ENCODE measurements at regions not wholly inside any gene's neighbourhood (a gene's known extent, or its start where the extent isn't known, plus 50 kb on each side); places are given as distances from the start of the nearest gene placed in this dataset.

- CTCF ChIA-PET: no interaction called here
- peak overlapping the region; percentile 47 for H3K27ac ChIP-seq (ENCODE audit: low read depth, low read length, poor library complexity, severe bottlenecking)
- H3K4me1 ChIP-seq (ENCODE audit: insufficient read depth, low read length, poor library complexity, severe bottlenecking): no peaks in the 10 kb centered on the region
- intact Hi-C loops (cut with micrococcal nuclease; ENCODE audit: unreplicated experiment): no loop called here
- H3K27me3 ChIP-seq (replicated peaks; ENCODE audit: insufficient read depth, low read depth, low read length, poor library complexity): no peaks in the 10 kb centered on the region
- H3K36me3 ChIP-seq (ENCODE audit: insufficient read depth, low read length, poor library complexity, severe bottlenecking): no peaks in the 10 kb centered on the region
- TF ChIP-seq CTCF (conservative IDR thresholded peaks at IDR 0.05; ENCODE audit: low read depth, low read length) (no peak), EZH2 (IDR thresholded peaks at IDR 0.05; ENCODE audit: borderline replicate concordance, low read depth, low read length, poor library complexity, severe bottlenecking) (no peak)
- POLR2A ChIA-PET (ENCODE audit: low non-redundant PET): no interaction called here
- BruUV-seq (replicated peaks): no TSS peak
- H3K4me3 ChIP-seq (ENCODE audit: low read depth, low read length, poor library complexity, severe bottlenecking): no peak overlapping the region
- DNase-seq (ENCODE audit: low spot score): peak; percentile 34
- H3K9me3 ChIP-seq (ENCODE audit: low read depth, low read length, poor library complexity, severe bottlenecking): no peaks in the 10 kb centered on the region
Observed at GRCh38 chr4:187715466-187715865, 280.1 kb upstream of the ZFP42 start.

DNA sequence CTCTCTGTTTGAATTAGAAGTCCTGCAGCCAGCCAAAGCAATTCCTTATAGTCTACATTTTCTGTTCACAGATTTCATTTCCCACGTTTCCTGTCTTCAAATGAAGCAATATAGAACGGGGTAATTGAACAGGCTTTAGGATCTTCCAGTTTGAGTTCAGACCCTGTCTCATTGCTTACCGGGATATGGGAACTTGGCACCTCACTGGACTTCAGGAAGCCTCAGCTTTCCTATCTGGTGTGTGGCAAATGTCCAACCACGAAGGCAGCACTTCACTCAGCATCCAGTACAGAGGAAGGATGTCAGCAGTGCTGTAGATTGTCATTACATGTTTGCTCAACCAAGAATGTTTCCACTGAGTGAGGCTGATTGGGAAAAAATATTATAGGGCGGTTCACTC, 271.1 kb upstream of the ZFP42 start:
- H3K4me1 ChIP-seq (ENCODE audit: insufficient read depth, low read length, poor library complexity, severe bottlenecking): no peaks in the 10 kb centered on the region
- BruUV-seq (replicated peaks): no TSS peak
- no peaks in the 10 kb centered on the region for H3K36me3 ChIP-seq (ENCODE audit: insufficient read depth, low read length, poor library complexity, severe bottlenecking)
- no peak for DNase-seq (ENCODE audit: low spot score)
- no peak overlapping the region for H3K4me3 ChIP-seq (ENCODE audit: low read depth, low read length, poor library complexity, severe bottlenecking)
- TF ChIP-seq EZH2 (IDR thresholded peaks at IDR 0.05; ENCODE audit: borderline replicate concordance, low read depth, low read length, poor library complexity, severe bottlenecking) (no peak), CTCF (conservative IDR thresholded peaks at IDR 0.05; ENCODE audit: low read depth, low read length) (no peak)
- H3K27me3 ChIP-seq (replicated peaks; ENCODE audit: insufficient read depth, low read depth, low read length, poor library complexity): peaks cover 35% of the 10 kb centered on the region
- ChIA-PET CTCF (no interaction called here), POLR2A (ENCODE audit: low non-redundant PET) (no interaction called here)
- no peaks in the 10 kb centered on the region for H3K9me3 ChIP-seq (ENCODE audit: low read depth, low read length, poor library complexity, severe bottlenecking)
- H3K27ac ChIP-seq (ENCODE audit: low read depth, low read length, poor library complexity, severe bottlenecking): no peak overlapping the region
- intact Hi-C loops (cut with micrococcal nuclease; ENCODE audit: unreplicated experiment): no loop called here

DNA sequence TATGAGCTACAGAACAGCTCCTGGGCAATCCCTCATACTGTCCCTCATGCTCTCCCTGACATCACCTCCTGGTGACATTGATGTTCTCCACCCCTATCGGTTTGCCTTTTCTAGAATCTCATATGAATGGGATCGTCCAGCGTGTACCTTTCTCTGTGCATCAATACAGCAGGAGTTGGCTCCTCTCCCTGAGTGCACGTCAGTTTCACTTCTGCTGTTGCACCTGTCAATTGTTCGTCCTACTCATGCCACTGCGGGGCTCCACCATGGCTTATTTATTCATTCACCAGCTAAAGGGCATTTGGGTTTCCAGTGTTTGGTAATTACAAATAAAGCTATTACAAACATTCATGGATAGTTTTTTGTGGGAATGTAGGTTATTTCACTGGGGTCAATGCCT, 269.1 kb upstream of the ZFP42 start:
- DNase-seq (ENCODE audit: low spot score): no peak
- CTCF ChIA-PET: no interaction called here
- no TSS peak for BruUV-seq (replicated peaks)
- peaks cover 38% of the 10 kb centered on the region for H3K27me3 ChIP-seq (replicated peaks; ENCODE audit: insufficient read depth, low read depth, low read length, poor library complexity)
- no peak overlapping the region for H3K4me3 ChIP-seq (ENCODE audit: low read depth, low read length, poor library complexity, severe bottlenecking)
- H3K27ac ChIP-seq (ENCODE audit: low read depth, low read length, poor library complexity, severe bottlenecking): no peak overlapping the region
- H3K36me3 ChIP-seq (ENCODE audit: insufficient read depth, low read length, poor library complexity, severe bottlenecking): no peaks in the 10 kb centered on the region
- no peaks in the 10 kb centered on the region for H3K9me3 ChIP-seq (ENCODE audit: low read depth, low read length, poor library complexity, severe bottlenecking)
- TF ChIP-seq EZH2 (IDR thresholded peaks at IDR 0.05; ENCODE audit: borderline replicate concordance, low read depth, low read length, poor library complexity, severe bottlenecking): no peak
- no peak for TF ChIP-seq CTCF (conservative IDR thresholded peaks at IDR 0.05; ENCODE audit: low read depth, low read length)
- intact Hi-C loops (cut with micrococcal nuclease; ENCODE audit: unreplicated experiment): no loop called here
- POLR2A ChIA-PET (ENCODE audit: low non-redundant PET): no interaction called here
- no peaks in the 10 kb centered on the region for H3K4me1 ChIP-seq (ENCODE audit: insufficient read depth, low read length, poor library complexity, severe bottlenecking)

Data from A673 (cell line).